HG03135 (cell line): ENCODE measurements at regions not wholly inside any gene's neighbourhood (a gene's known extent, or its start where the extent isn't known, plus 50 kb on each side); places are given as distances from the start of the nearest gene placed in this dataset.
A peak's percentile ranks its signal among the peaks of the same experiment; 100 is the strongest.

Experiments
- ATAC-seq: cut with Tn5 transposase; IDR thresholded peaks from one replicate; pipeline ENCODE4 v1.9.1; 2021; ENCODE audit warnings: mild to moderate bottlenecking, moderate library complexity; ENCODE audit not compliant: unreplicated experiment

DNA sequence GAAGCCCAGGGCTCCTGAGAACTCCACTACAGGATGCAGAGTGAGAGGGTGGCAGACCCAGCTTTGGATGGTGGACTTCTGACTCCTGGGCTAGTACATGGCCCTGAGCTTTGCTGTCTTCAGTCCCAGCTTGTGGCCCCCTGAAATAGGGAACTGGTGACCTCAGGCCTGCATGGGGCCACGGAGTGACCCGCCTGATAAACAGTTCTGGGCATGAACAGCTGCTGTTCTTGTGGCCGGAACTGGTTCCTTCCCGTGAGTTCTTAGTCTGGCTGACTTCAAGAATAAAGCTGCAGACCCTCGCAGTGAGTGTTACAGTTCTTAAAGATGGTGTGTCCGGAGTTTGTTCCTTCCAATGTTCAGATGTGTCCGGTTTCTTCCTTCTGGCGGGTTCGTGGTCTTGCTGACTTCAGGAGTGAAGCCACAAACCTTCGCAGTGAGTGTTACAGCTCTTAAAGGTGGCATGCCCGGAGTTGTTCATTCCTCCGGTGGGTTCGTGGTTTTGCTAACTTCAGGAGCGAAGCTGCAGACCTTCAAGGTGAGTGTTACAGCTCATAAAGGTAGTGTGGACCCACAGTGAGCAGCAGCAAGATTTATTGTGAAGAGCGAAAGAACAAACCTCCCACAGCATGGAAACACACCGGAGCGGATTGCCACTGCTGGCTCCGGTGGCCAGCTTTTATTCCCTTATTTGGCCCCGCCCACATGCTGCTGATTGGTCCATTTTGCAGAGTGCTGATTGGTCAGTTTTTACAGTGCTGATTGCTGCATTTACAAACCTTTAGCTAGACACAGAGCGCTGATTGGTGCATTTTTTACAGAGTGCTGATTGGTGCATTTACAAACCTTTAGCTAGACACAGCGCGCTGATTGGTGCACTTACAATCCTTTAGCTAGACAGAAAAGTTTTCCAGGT is 268.0 kb downstream of the ZEB1 start:
- no peak for ATAC-seq

DNA sequence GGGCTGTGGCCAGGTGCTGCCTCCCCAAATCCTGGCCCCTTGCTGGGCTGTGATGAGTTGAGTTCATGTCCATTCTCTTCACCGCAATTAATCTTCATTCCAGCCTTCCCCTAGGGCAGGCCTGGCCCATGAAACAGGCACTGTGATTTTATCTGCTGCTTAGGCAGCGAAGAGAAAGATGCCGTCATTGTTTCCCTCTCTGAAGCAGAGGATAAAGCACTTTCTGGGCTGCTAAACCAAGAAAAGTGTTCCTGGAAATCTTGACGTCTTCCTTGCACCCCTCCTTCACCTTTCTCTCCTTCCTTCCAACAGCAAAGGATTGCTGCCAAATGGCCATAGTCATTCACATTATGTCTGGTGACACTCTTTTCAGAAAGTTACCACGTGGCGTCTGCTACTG is 265.9 kb downstream of the ZEB1 start:
- no peak for ATAC-seq

DNA sequence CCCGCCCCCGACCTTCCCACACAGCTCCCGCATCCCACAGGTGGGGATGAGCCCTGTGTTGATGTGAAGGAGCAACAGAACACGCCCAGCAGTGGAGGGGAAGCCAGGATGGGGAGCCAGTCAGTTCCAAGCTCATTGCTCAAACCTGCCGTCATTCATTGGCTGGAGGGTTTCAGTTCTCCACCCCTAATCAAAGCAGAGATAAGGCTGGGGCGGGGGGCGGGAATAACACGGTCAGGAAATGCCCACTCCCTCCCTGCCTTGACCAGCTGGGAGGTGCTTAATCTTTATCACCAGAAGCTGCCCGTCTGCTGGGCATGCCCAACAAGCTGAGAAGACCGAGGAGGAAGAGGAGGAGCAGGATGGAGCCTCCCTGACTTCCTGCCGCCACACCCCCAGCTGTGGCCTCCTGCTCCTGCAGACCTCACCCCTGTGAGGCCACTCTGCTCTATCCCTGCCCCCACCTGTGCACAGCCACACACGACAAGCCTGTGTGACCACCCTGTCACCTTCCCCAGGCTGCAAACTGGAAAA is 265.1 kb downstream of the ZEB1 start:
- ATAC-seq = no peak

DNA sequence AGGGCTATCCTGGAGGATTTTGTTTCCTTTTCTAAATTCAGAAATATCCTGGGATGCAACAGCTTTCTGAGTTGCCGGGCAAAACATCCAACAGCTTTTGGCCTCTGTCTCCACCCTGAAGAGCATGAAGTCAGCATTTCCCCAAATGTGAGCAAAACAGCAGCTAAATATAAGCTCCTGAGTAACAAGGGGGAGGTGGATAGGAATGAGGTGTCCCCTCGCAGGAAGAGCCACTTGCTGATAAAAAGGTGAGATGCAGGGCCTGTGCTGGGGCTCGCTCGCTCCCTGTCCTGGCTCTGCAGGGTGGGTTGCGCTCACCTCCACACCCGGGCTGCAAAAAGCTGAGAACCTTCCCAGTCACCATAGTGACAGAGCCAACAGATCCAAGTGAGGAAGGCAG is 264.3 kb downstream of the ZEB1 start:
- no peak for ATAC-seq

DNA sequence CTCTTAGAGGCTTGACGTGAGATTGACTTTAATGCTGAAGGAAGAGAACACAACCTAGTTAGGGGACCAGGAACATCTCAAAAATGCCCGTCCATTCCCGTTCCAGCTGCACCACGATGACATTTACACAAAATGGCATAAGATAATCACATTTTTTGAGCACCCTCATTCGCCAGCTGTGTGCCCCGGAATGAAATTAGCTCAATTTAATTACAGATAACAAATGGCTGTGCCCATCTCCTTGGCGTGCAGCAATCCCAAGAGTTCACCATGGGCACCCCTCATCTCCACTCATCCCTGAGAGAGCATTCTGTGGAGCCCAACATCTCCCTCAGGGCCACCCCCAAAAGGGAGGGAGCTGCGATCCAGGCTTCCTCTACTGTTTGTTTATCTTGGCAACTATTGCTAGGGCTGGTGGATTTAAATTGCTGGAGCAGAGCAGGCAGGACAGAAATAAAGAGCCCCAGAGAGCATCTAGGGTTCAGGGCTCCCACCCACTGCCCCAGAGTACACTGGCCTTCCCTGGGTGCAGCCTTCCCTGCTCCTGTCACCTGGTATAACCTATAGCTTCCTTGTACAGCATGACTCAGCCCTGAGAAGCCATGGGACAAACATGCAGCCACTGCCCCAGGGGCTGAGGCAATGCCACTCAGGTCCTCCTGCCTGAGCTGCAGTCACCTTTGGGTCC is 263.5 kb downstream of the ZEB1 start:
- ATAC-seq = no peak

DNA sequence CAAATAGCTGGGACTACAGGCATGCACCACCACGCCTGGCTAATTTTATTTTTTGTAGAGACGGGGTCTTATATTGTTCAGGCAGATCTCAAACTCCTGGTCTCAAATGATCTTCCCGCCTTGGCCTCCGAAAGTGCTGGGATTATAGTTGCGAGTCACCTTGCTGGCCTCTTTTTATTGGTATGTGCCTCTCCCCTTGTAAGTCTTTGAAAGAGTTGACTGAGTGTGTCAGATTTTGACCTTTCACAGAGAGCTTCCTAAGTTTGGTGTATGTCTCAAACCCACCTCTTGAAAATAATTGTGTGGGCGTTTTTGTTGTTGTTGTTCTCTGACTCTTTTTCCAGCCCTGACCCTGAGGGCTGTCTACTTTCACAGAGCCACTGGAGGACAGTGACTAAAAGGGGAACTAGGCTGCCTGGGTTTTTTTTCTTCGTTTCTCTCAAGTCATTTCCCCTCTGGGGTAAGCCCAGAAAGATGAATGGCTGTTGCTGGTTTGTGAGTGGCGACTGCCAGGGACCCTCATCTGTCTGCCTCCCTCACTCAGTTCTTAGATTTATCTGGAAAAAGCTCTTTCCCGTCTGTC is 262.8 kb downstream of the ZEB1 start:
- ATAC-seq = peak; percentile 64

- ATAC-seq = no peak
Measured at GRCh38 chr10:31580646-31581045, 261.6 kb downstream of the ZEB1 start.
